ENCODE measurements at regions not wholly inside any gene's neighbourhood (a gene's known extent, or its start where the extent isn't known, plus 50 kb on each side); places are given as distances from the start of the nearest gene placed in this dataset.

GRCh38 chr5:120231563-120231962 is 232.5 kb upstream of the PRR16 start:
- no peak for DNase-seq (ENCODE audit: low read depth)
- no peak for TF ChIP-seq CTCF (IDR thresholded peaks at IDR 0.05; ENCODE audit: control insufficient read depth, insufficient read depth, low read depth, low read length, missing control alignments)
- H3K4me3 ChIP-seq (ENCODE audit: control insufficient read depth, low read depth, low read length): no peak overlapping the region

- no peak overlapping the region for H3K4me3 ChIP-seq (ENCODE audit: control insufficient read depth, low read depth, low read length)
- no peak for TF ChIP-seq CTCF (IDR thresholded peaks at IDR 0.05; ENCODE audit: control insufficient read depth, insufficient read depth, low read depth, low read length, missing control alignments)
- no peak for DNase-seq (ENCODE audit: low read depth)
Observed at GRCh38 chr5:120236360-120236759, 227.7 kb upstream of the PRR16 start.

GRCh38 chr5:120239086-120239485 is 225.0 kb upstream of the PRR16 start:
- TF ChIP-seq CTCF (IDR thresholded peaks at IDR 0.05; ENCODE audit: control insufficient read depth, insufficient read depth, low read depth, low read length, missing control alignments): no peak
- no peak for DNase-seq (ENCODE audit: low read depth)
- H3K4me3 ChIP-seq (ENCODE audit: control insufficient read depth, low read depth, low read length): no peak overlapping the region

- TF ChIP-seq CTCF (IDR thresholded peaks at IDR 0.05; ENCODE audit: control insufficient read depth, insufficient read depth, low read depth, low read length, missing control alignments): no peak
- no peak overlapping the region for H3K4me3 ChIP-seq (ENCODE audit: control insufficient read depth, low read depth, low read length)
- no peak for DNase-seq (ENCODE audit: low read depth)
Observed at GRCh38 chr5:120240706-120241105, 223.4 kb upstream of the PRR16 start.

GRCh38 chr5:120241400-120241799 is 222.7 kb upstream of the PRR16 start:
- TF ChIP-seq CTCF (IDR thresholded peaks at IDR 0.05; ENCODE audit: control insufficient read depth, insufficient read depth, low read depth, low read length, missing control alignments): no peak
- DNase-seq (ENCODE audit: low read depth): no peak
- H3K4me3 ChIP-seq (ENCODE audit: control insufficient read depth, low read depth, low read length): no peak overlapping the region

GRCh38 chr5:120251898-120252297 is 212.2 kb upstream of the PRR16 start:
- TF ChIP-seq CTCF (IDR thresholded peaks at IDR 0.05; ENCODE audit: control insufficient read depth, insufficient read depth, low read depth, low read length, missing control alignments): no peak
- no peak overlapping the region for H3K4me3 ChIP-seq (ENCODE audit: control insufficient read depth, low read depth, low read length)
- DNase-seq (ENCODE audit: low read depth): no peak

GRCh38 chr5:120252839-120253238 is 211.3 kb upstream of the PRR16 start:
- TF ChIP-seq CTCF (IDR thresholded peaks at IDR 0.05; ENCODE audit: control insufficient read depth, insufficient read depth, low read depth, low read length, missing control alignments): no peak
- no peak for DNase-seq (ENCODE audit: low read depth)
- H3K4me3 ChIP-seq (ENCODE audit: control insufficient read depth, low read depth, low read length): no peak overlapping the region

All from AG09309 (cell line).